HL-60 (cell line): ENCODE measurements at regions not wholly inside any gene's neighbourhood (a gene's known extent, or its start where the extent isn't known, plus 50 kb on each side); places are given as distances from the start of the nearest gene placed in this dataset.

Source experiments
- POLR2AphosphoS5 ChIP-seq: IDR thresholded peaks from 2 replicates; pipeline ENCODE4 v1.6.1; 2012; ENCODE audit warnings: low read depth
- TF ChIP-seq, protein P1 (sequence below): IDR thresholded peaks from one replicate; pipeline ENCODE4 v1.5.1; 2011; ENCODE audit warnings: low read length, control low read depth, inconsistent platforms; ENCODE audit not compliant: insufficient read depth
- TF ChIP-seq, protein P2 (sequence below): IDR thresholded peaks from 2 replicates; pipeline ENCODE4 v1.6.1; 2012; ENCODE audit warnings: low read depth; ENCODE audit not compliant: insufficient replicate concordance

DNA sequence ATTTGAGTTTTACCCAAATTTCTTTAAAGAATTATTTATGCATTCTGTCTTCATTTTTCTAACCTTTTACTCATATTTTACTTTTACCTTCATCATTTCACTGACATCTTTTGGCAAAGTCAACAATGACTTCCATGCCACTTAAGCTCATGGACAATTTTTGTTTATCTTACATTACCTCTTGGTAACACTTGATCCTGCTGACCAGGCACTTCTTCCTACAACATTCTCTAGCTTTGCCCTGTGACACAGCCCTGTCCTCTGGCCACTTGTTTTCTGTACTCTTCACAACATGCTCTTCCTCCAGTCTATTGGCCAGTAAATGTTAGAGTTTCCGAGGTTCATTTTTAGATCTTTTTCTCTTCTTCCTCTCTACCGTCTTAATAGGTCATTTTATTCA lies 377.2 kb downstream of the SUCLA2 start:
- TF ChIP-seq, protein P1, sequence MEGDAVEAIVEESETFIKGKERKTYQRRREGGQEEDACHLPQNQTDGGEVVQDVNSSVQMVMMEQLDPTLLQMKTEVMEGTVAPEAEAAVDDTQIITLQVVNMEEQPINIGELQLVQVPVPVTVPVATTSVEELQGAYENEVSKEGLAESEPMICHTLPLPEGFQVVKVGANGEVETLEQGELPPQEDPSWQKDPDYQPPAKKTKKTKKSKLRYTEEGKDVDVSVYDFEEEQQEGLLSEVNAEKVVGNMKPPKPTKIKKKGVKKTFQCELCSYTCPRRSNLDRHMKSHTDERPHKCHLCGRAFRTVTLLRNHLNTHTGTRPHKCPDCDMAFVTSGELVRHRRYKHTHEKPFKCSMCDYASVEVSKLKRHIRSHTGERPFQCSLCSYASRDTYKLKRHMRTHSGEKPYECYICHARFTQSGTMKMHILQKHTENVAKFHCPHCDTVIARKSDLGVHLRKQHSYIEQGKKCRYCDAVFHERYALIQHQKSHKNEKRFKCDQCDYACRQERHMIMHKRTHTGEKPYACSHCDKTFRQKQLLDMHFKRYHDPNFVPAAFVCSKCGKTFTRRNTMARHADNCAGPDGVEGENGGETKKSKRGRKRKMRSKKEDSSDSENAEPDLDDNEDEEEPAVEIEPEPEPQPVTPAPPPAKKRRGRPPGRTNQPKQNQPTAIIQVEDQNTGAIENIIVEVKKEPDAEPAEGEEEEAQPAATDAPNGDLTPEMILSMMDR: no peak
- TF ChIP-seq, protein P2, sequence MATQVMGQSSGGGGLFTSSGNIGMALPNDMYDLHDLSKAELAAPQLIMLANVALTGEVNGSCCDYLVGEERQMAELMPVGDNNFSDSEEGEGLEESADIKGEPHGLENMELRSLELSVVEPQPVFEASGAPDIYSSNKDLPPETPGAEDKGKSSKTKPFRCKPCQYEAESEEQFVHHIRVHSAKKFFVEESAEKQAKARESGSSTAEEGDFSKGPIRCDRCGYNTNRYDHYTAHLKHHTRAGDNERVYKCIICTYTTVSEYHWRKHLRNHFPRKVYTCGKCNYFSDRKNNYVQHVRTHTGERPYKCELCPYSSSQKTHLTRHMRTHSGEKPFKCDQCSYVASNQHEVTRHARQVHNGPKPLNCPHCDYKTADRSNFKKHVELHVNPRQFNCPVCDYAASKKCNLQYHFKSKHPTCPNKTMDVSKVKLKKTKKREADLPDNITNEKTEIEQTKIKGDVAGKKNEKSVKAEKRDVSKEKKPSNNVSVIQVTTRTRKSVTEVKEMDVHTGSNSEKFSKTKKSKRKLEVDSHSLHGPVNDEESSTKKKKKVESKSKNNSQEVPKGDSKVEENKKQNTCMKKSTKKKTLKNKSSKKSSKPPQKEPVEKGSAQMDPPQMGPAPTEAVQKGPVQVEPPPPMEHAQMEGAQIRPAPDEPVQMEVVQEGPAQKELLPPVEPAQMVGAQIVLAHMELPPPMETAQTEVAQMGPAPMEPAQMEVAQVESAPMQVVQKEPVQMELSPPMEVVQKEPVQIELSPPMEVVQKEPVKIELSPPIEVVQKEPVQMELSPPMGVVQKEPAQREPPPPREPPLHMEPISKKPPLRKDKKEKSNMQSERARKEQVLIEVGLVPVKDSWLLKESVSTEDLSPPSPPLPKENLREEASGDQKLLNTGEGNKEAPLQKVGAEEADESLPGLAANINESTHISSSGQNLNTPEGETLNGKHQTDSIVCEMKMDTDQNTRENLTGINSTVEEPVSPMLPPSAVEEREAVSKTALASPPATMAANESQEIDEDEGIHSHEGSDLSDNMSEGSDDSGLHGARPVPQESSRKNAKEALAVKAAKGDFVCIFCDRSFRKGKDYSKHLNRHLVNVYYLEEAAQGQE: no peak
- no peak for TF ChIP-seq POLR2AphosphoS5
